OCI-LY7 (cell line): ENCODE measurements at regions not wholly inside any gene's neighbourhood (a gene's known extent, or its start where the extent isn't known, plus 50 kb on each side); places are given as distances from the start of the nearest gene placed in this dataset.

Source experiments
- BruUV-seq: library from RNA; stranded (reverse); fragments of 400-500 nt; replicated peaks from 2 replicates; lab custom pipeline; 2021; lab: Mats Ljungman, UMichigan
- CTCF ChIA-PET: fragments of 300-600 bp; sonication (Branson Sonifier 250); formaldehyde crosslinking; loops from one replicate; lab custom pipeline; 2022; ENCODE audit warnings: antibody characterized with exemption; ENCODE audit not compliant: unreplicated experiment; lab: Charles Lee
- POLR2A ChIA-PET: fragments of 300-600 bp; sonication (Branson Sonifier 250); formaldehyde crosslinking; loops from one replicate; lab custom pipeline; 2022; ENCODE audit warnings: antibody characterized with exemption; lab: Charles Lee
- DNase-seq: peaks from one replicate; pipeline ENCODE4 v3.0.0-alpha.2; 2015; ENCODE audit warnings: low spot score
- H2AFZ ChIP-seq: fragments of 200-600 bp; sonication (generic), shearing (Covaris generic); 2 replicates; pipeline ENCODE4 v1.6.1; 2014; ENCODE audit warnings: mild to moderate bottlenecking, antibody characterized with exemption, low read length, moderate library complexity
- H3K27ac ChIP-seq: fragments of 200-600 bp; sonication (generic); 2 replicates; pipeline ENCODE4 v1.5.1; 2014; ENCODE audit warnings: mixed run types, low read depth, mild to moderate bottlenecking, moderate library complexity, low read length, inconsistent platforms; ENCODE audit not compliant: poor library complexity, severe bottlenecking
- H3K36me3 ChIP-seq: fragments of 200-600 bp; sonication (generic); 2 replicates; pipeline ENCODE4 v1.6.1; 2014; ENCODE audit warnings: mild to moderate bottlenecking, antibody characterized with exemption, low read length, moderate library complexity, mixed read lengths; ENCODE audit not compliant: insufficient read depth
- H3K4me1 ChIP-seq: fragments of 200-600 bp; sonication (generic); 2 replicates; pipeline ENCODE4 v1.5.1; 2014; ENCODE audit warnings: mild to moderate bottlenecking, low read length; ENCODE audit not compliant: insufficient read depth, poor library complexity, severe bottlenecking
- H3K4me2 ChIP-seq: fragments of 200-600 bp; sonication (generic); 2 replicates; pipeline ENCODE4 v1.6.1; 2014; ENCODE audit warnings: mild to moderate bottlenecking, low read length
- H3K4me3 ChIP-seq: fragments of 200-600 bp; sonication (generic); 2 replicates; pipeline ENCODE4 v1.5.1; 2014; ENCODE audit warnings: mild to moderate bottlenecking, low read depth, low read length; ENCODE audit not compliant: poor library complexity, severe bottlenecking
- H3K79me2 ChIP-seq: fragments of 200-600 bp; sonication (generic); 2 replicates; pipeline ENCODE4 v1.6.1; 2016; ENCODE audit warnings: low read depth, mild to moderate bottlenecking, low read length, moderate library complexity, mixed read lengths; ENCODE audit not compliant: insufficient read depth
- H3K9me2 ChIP-seq: fragments of 200-600 bp; sonication (generic); 2 replicates; pipeline ENCODE4 v1.6.1; 2016; ENCODE audit warnings: mild to moderate bottlenecking, low read length, mixed read lengths; ENCODE audit not compliant: insufficient read depth
- H3K9me3 ChIP-seq: fragments of 200-600 bp; sonication (generic); 2 replicates; pipeline ENCODE4 v1.6.1; 2014; ENCODE audit warnings: mild to moderate bottlenecking, mixed run types, low read length, mixed read lengths
- H4K20me1 ChIP-seq: fragments of 200-600 bp; sonication (generic); 2 replicates; pipeline ENCODE4 v1.6.1; 2014; ENCODE audit warnings: mild to moderate bottlenecking, antibody characterized with exemption, low read length, moderate library complexity, mixed read lengths; ENCODE audit not compliant: insufficient read depth
- EZH2phosphoT487 ChIP-seq: fragments of 200-600 bp; sonication (generic); IDR thresholded peaks from 2 replicates; pipeline ENCODE4 v1.6.1; 2018; ENCODE audit warnings: low read depth, borderline replicate concordance, mild to moderate bottlenecking, mixed run types, antibody characterized with exemption, low read length, moderate library complexity, mixed read lengths
- intact Hi-C: fragments of 100-400 bp; cut with micrococcal nuclease; formaldehyde crosslinking; loops from one replicate; pipeline ENCODE4 v1.10.0; 2022; ENCODE audit not compliant: unreplicated experiment
- TF ChIP-seq, protein P1 (sequence below): fragments of 200-600 bp; sonication (generic); conservative IDR thresholded peaks from 2 replicates; pipeline ENCODE4 v1.5.1; 2014; ENCODE audit warnings: mild to moderate bottlenecking, antibody characterized with exemption, low read length, moderate library complexity, mixed read lengths

DNA sequence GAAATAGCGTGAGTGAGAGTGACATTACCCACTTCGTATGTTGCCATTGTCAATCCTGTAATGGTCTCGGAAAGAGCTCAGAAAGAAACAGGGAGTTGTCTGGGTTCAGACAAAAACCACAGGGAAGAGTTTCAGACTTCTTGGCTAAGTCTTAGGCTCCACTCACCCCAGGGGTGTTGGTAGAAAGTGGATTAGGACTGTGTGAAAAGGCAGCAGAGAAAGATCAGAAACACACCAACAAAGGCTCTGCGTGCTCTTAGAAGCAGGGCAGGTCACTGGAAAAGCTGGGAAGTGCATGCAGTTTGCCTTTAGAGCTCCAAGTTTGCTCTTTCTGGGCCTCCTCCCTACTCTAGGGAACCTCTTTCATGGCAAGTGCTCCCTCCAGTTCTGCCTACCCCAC lies 106.1 kb upstream of the PLXNC1 start:
- Histone ChIP-seq H3K4me3 (no peak overlapping the region), H3K4me2 (no peak overlapping the region), H4K20me1 (no peaks in the 10 kb centered on the region), H3K36me3 (no peaks in the 10 kb centered on the region), H3K9me2 (no peaks in the 10 kb centered on the region; the same call in 1 of the 2 replicates), H3K27ac (no peak overlapping the region), H2AFZ (no peak overlapping the region), H3K4me1 (no peaks in the 10 kb centered on the region), H3K9me3 (no peaks in the 10 kb centered on the region), H3K79me2 (no peaks in the 10 kb centered on the region)
- TF ChIP-seq, protein P1, sequence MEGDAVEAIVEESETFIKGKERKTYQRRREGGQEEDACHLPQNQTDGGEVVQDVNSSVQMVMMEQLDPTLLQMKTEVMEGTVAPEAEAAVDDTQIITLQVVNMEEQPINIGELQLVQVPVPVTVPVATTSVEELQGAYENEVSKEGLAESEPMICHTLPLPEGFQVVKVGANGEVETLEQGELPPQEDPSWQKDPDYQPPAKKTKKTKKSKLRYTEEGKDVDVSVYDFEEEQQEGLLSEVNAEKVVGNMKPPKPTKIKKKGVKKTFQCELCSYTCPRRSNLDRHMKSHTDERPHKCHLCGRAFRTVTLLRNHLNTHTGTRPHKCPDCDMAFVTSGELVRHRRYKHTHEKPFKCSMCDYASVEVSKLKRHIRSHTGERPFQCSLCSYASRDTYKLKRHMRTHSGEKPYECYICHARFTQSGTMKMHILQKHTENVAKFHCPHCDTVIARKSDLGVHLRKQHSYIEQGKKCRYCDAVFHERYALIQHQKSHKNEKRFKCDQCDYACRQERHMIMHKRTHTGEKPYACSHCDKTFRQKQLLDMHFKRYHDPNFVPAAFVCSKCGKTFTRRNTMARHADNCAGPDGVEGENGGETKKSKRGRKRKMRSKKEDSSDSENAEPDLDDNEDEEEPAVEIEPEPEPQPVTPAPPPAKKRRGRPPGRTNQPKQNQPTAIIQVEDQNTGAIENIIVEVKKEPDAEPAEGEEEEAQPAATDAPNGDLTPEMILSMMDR, result no peak
- TF ChIP-seq EZH2phosphoT487, result no peak
- CTCF ChIA-PET, result interaction anchor here (0.6 kb wide), 1 partner anchor 424 kb away, joined by 3 read pairs; no protein-coding TSS in a partner anchor
- BruUV-seq, result no TSS peak
- DNase-seq, result no peak
- intact Hi-C loops, result no loop called here
- POLR2A ChIA-PET, result no interaction called here

DNA sequence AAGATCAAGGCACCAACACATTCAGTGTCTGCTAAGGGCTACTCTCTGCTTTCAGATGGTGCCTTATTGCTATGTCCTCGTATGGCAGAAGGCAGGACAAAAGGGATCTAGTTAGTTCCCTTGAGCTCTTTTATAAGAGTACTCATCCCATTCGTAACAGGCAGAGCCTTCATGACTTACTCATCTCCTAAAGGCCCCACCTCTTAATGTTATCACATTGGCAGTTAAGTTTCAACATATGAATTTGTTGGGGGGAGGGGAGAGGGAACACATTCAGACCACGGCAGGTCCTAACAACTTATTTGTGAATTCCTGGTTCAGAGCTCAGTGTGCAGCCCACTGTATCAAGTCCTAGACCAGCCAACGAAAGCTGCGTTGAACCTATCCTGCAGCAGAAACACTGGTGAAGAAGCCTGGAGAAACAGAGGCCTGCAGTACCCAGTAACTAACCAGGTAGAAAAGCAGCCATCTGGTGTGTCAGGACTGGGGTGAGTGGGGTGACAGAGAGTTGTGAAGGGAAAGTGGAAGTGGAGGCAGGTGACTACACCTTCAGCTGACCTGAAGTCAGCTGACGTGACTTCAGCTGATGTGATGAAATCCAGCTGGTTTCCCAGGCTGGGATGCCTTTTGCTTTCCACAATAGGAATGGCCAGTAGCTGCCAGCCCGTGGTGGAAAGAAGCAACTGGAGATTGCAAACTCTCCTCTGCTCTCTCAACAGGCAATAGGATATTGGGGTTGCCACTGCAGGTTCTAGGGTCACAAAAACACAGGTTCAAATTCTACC lies 101.6 kb upstream of the PLXNC1 start:
- Histone ChIP-seq H2AFZ (no peak overlapping the region), H3K27ac (no peak overlapping the region), H3K9me2 (no peaks in the 10 kb centered on the region), H3K4me2 (no peak overlapping the region), H3K4me3 (no peak overlapping the region), H3K36me3 (no peaks in the 10 kb centered on the region), H3K79me2 (no peaks in the 10 kb centered on the region), H3K9me3 (no peaks in the 10 kb centered on the region), H4K20me1 (no peaks in the 10 kb centered on the region), H3K4me1 (no peaks in the 10 kb centered on the region)
- ChIA-PET POLR2A (no interaction called here), CTCF (no interaction called here)
- no TSS peak for BruUV-seq
- DNase-seq, result no peak
- TF ChIP-seq, protein P1, result no peak
- no peak for TF ChIP-seq EZH2phosphoT487
- intact Hi-C loops, result no loop called here
